ENCODE measurements at regions not wholly inside any gene's neighbourhood (a gene's known extent, or its start where the extent isn't known, plus 50 kb on each side); places are given as distances from the start of the nearest gene placed in this dataset.

- intact Hi-C loops (cut with micrococcal nuclease) = no loop called here
- no peak for DNase-seq
- no peaks in the 10 kb centered on the region for H3K27me3 ChIP-seq (ENCODE audit: low read depth)
- no peaks in the 10 kb centered on the region for H3K36me3 ChIP-seq
- no peak overlapping the region for H3K4me3 ChIP-seq
- H3K9me3 ChIP-seq (replicated peaks) = no peaks in the 10 kb centered on the region
- TF ChIP-seq CTCF (IDR thresholded peaks at IDR 0.05; ENCODE audit: borderline replicate concordance) = no peak
- H3K27ac ChIP-seq (replicated peaks) = no peak overlapping the region
- H3K4me1 ChIP-seq = no peaks in the 10 kb centered on the region
Observed at GRCh38 chr1:244314921-244315559, 136.7 kb downstream of the ADSS2 start.

GRCh38 chr1:244315996-244316395 is 135.7 kb downstream of the ADSS2 start:
- H3K9me3 ChIP-seq (replicated peaks) = no peaks in the 10 kb centered on the region
- DNase-seq = no peak
- TF ChIP-seq CTCF (IDR thresholded peaks at IDR 0.05; ENCODE audit: borderline replicate concordance) = no peak
- no peak overlapping the region for H3K27ac ChIP-seq (replicated peaks)
- no peak overlapping the region for H3K4me3 ChIP-seq
- no peaks in the 10 kb centered on the region for H3K36me3 ChIP-seq
- no peaks in the 10 kb centered on the region for H3K27me3 ChIP-seq (ENCODE audit: low read depth)
- no peaks in the 10 kb centered on the region for H3K4me1 ChIP-seq
- intact Hi-C loops (cut with micrococcal nuclease) = no loop called here

GRCh38 chr1:244316407-244316806 is 135.3 kb downstream of the ADSS2 start:
- H3K27me3 ChIP-seq (ENCODE audit: low read depth) = no peaks in the 10 kb centered on the region
- no peak for TF ChIP-seq CTCF (IDR thresholded peaks at IDR 0.05; ENCODE audit: borderline replicate concordance)
- intact Hi-C loops (cut with micrococcal nuclease) = no loop called here
- H3K9me3 ChIP-seq (replicated peaks) = no peaks in the 10 kb centered on the region
- H3K27ac ChIP-seq (replicated peaks) = no peak overlapping the region
- no peaks in the 10 kb centered on the region for H3K36me3 ChIP-seq
- no peak overlapping the region for H3K4me3 ChIP-seq
- H3K4me1 ChIP-seq = no peaks in the 10 kb centered on the region
- DNase-seq = no peak

GRCh38 chr1:244316986-244317655 is 134.6 kb downstream of the ADSS2 start:
- no peak for TF ChIP-seq CTCF (IDR thresholded peaks at IDR 0.05; ENCODE audit: borderline replicate concordance)
- intact Hi-C loops (cut with micrococcal nuclease) = no loop called here
- no peak overlapping the region for H3K27ac ChIP-seq (replicated peaks)
- H3K27me3 ChIP-seq (ENCODE audit: low read depth) = no peaks in the 10 kb centered on the region
- H3K9me3 ChIP-seq (replicated peaks) = no peaks in the 10 kb centered on the region
- DNase-seq = no peak
- H3K36me3 ChIP-seq = no peaks in the 10 kb centered on the region
- H3K4me1 ChIP-seq = peaks cover 1% of the 10 kb centered on the region
- no peak overlapping the region for H3K4me3 ChIP-seq

GRCh38 chr1:244318078-244318477 is 133.6 kb downstream of the ADSS2 start:
- peaks cover 11% of the 10 kb centered on the region for H3K4me1 ChIP-seq
- no peaks in the 10 kb centered on the region for H3K36me3 ChIP-seq
- DNase-seq = no peak
- intact Hi-C loops (cut with micrococcal nuclease) = no loop called here
- no peaks in the 10 kb centered on the region for H3K9me3 ChIP-seq (replicated peaks)
- no peak overlapping the region for H3K4me3 ChIP-seq
- TF ChIP-seq CTCF (IDR thresholded peaks at IDR 0.05; ENCODE audit: borderline replicate concordance) = no peak
- no peak overlapping the region for H3K27ac ChIP-seq (replicated peaks)
- no peaks in the 10 kb centered on the region for H3K27me3 ChIP-seq (ENCODE audit: low read depth)
